Activated T-helper 1 cell treated with anti-CD3 and anti-CD28 coated beads, Interleukin-12 subunit alpha, Interleukin-12 subunit beta, Interleukin-2, Interleukin-4 antibody, amounts not matched to agents 30 ng/mL and 10 ng/mL and 1 ng/mL, durations not matched to agents 14 hours and 24 hours and 36 hours (primary cell): ENCODE measurements at regions not wholly inside any gene's neighbourhood (a gene's known extent, or its start where the extent isn't known, plus 50 kb on each side); places are given as distances from the start of the nearest gene placed in this dataset.

Experiments used
- DNase-seq: peaks from one replicate; pipeline ENCODE4 v3.0.0; 2021; ENCODE audit warnings: low spot score
- H3K27ac Mint-ChIP-seq: one replicate; pipeline ENCODE4 v1.8.0; 2021; ENCODE audit warnings: mild to moderate bottlenecking, mixed read lengths
- H3K27me3 Mint-ChIP-seq: one replicate; pipeline ENCODE4 v1.8.0; 2022; ENCODE audit warnings: mild to moderate bottlenecking, moderate library complexity, mixed read lengths; ENCODE audit not compliant: insufficient read depth
- H3K36me3 Mint-ChIP-seq: one replicate; pipeline ENCODE4 v1.8.0; 2021; ENCODE audit warnings: low read depth, mixed read lengths
- H3K4me1 Mint-ChIP-seq: one replicate; pipeline ENCODE4 v1.8.0; 2021; ENCODE audit warnings: low read depth, mixed read lengths
- H3K4me3 Mint-ChIP-seq: one replicate; pipeline ENCODE4 v1.8.0; 2021; ENCODE audit warnings: mild to moderate bottlenecking, moderate library complexity, mixed read lengths
- H3K9me3 Mint-ChIP-seq: one replicate; pipeline ENCODE4 v1.8.0; 2021; ENCODE audit warnings: mixed read lengths
- intact Hi-C: fragments of 100-400 bp; cut with micrococcal nuclease; formaldehyde crosslinking; loops from one replicate; pipeline ENCODE4 v1.15.1; 2024

GRCh38 chr2:117644403-117644802 is 170.1 kb upstream of the DDX18 start:
- Mint-ChIP-seq H3K4me1 (no peaks in the 10 kb centered on the region), H3K27ac (no peak overlapping the region), H3K9me3 (no peaks in the 10 kb centered on the region), H3K27me3 (no peaks in the 10 kb centered on the region), H3K36me3 (no peaks in the 10 kb centered on the region), H3K4me3 (no peak overlapping the region)
- intact Hi-C loops, result no loop called here
- DNase-seq, result no peak

DNA sequence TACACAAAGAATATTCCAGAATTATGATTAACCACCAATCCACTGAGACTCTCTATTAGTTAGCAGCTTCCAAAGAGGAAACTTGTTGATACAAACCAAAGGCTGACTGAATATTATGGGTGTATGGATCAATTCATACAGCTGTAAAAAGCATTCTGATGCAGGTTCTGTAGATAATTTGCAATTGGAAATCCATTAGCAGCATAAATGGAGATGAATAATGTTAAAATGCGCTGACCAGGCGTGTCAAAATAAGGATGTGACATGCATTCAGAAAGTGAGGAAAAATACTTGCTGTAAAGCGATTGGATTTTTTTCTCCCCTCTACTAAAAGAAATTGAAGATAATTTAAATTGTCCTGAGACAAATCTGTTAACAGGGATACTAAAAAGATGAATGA is 169.0 kb upstream of the DDX18 start:
- H3K27me3 Mint-ChIP-seq, result no peaks in the 10 kb centered on the region
- no peaks in the 10 kb centered on the region for H3K9me3 Mint-ChIP-seq
- H3K4me1 Mint-ChIP-seq, result no peaks in the 10 kb centered on the region
- no peak overlapping the region for H3K4me3 Mint-ChIP-seq
- no peak for DNase-seq
- no peak overlapping the region for H3K27ac Mint-ChIP-seq
- H3K36me3 Mint-ChIP-seq, result no peaks in the 10 kb centered on the region
- intact Hi-C loops, result no loop called here

DNA sequence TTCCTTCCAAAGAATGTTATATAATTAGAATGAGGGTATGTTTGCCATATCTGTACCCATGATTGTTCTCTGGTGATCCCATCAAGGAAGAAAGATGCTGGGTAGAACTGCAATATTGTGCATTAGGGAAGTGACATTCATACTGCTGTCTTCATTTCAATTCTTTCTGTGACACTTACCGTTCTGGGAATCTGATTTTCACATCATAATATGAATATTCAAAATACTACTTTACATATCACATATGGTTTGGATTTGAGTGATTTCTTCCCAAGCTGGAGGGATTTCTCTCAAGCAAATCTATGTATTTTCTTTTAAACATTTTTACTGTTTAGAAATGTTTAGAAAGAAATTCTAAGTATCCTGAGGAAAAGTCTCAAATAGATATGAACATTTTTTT is 168.4 kb upstream of the DDX18 start:
- Mint-ChIP-seq H3K27ac (no peak overlapping the region), H3K36me3 (no peaks in the 10 kb centered on the region), H3K4me3 (no peak overlapping the region), H3K27me3 (no peaks in the 10 kb centered on the region), H3K9me3 (no peaks in the 10 kb centered on the region), H3K4me1 (no peaks in the 10 kb centered on the region)
- DNase-seq, result no peak
- intact Hi-C loops, result no loop called here

DNA sequence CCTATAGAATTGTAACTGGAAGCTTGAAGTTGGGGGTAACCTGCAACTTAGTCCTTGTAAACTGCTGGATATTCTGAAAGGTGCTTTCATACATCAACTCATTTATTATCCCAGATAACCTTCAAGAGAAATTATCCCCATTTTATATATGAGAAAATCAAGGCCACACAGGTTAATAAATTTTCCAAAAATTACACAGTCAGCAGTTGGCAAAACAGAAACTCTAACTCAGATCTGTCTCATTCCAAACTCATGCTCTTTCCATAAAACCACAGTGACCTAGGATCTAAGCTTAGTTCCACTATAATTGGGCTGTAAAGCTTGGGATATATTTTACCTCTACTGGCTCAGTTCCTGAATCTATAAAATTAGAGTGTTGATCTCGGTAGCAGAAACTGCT is 167.6 kb upstream of the DDX18 start:
- Mint-ChIP-seq H3K27ac (no peak overlapping the region), H3K9me3 (no peaks in the 10 kb centered on the region), H3K4me1 (no peaks in the 10 kb centered on the region), H3K36me3 (no peaks in the 10 kb centered on the region), H3K27me3 (no peaks in the 10 kb centered on the region), H3K4me3 (no peak overlapping the region)
- intact Hi-C loops, result no loop called here
- DNase-seq, result no peak

DNA sequence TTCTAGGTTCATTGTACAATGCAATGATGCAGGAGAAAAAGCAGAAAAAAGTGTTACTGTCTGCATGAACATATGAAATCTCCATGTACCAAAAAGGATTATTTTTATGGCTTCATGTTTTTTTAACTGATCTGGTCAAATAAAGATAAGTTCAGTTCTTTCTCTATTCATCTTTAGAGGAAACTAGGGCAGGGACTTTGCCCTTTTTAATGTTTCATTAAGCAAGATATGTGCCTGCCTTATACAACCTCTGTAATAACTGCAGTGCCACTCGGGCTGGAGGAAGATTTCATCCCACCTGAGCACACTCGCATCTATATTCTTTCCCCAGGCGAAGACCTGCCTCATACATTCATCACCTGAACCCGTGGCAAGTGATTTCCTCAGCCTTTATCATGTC is 157.9 kb upstream of the DDX18 start:
- Mint-ChIP-seq H3K27me3 (no peaks in the 10 kb centered on the region), H3K27ac (no peak overlapping the region), H3K4me1 (no peaks in the 10 kb centered on the region), H3K4me3 (no peak overlapping the region), H3K9me3 (no peaks in the 10 kb centered on the region), H3K36me3 (no peaks in the 10 kb centered on the region)
- DNase-seq, result no peak
- intact Hi-C loops, result no loop called here

GRCh38 chr2:117661619-117662018 is 152.9 kb upstream of the DDX18 start:
- DNase-seq, result no peak
- no peaks in the 10 kb centered on the region for H3K9me3 Mint-ChIP-seq

DNA sequence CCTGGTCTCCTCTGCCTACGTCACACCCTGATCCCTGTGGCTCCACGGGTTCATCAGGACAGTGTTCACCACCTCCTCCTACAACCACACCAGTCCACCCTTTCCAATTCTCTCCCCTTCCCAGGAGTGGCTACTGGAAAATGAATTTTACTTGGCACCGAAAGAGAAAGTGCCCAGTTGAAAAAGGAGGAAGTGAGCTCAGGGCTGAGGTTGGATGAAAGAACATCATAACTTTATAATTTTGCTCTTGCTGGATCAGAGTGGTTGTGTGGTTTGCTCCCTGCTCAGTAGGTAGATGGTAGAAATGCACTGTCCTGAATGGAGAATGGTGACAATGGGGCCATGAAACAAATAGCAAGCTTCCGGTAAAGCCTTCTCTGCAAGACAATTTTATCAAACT is 140.3 kb upstream of the DDX18 start:
- Mint-ChIP-seq H3K36me3 (no peaks in the 10 kb centered on the region), H3K4me3 (no peak overlapping the region), H3K27me3 (peaks cover 4% of the 10 kb centered on the region), H3K9me3 (no peaks in the 10 kb centered on the region), H3K27ac (no peak overlapping the region), H3K4me1 (no peaks in the 10 kb centered on the region)
- DNase-seq, result no peak
- intact Hi-C loops, result no loop called here

More at GRCh38 chr2:117661619-117662018, 152.9 kb upstream of the DDX18 start:
- Mint-ChIP-seq H3K36me3 (no peaks in the 10 kb centered on the region), H3K27me3 (no peaks in the 10 kb centered on the region), H3K27ac (no peak overlapping the region), H3K4me1 (no peaks in the 10 kb centered on the region), H3K4me3 (no peak overlapping the region)
- intact Hi-C loops, result no loop called here

DNA sequence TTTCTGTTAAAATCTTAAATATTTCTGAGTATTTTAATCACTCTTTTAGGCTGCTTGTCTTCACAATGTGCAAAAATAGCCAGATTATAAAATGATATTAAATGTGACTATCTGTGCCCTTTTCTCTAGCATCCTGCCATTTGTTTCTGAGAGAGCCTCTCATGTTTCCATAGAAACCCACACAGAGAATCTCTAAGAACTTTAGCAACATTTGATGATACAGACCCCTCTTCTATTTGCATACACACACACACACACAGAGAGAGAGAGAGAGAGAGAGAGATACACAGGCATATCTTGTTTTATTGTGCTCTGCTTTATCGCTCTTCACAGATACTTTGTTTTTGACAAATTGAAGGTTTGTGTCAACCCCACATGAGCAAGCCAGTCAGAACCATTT is 134.5 kb upstream of the DDX18 start:
- no peak for DNase-seq
- H3K4me1 Mint-ChIP-seq, result no peaks in the 10 kb centered on the region
- intact Hi-C loops, result no loop called here
- no peak overlapping the region for H3K4me3 Mint-ChIP-seq
- no peaks in the 10 kb centered on the region for H3K9me3 Mint-ChIP-seq
- H3K27ac Mint-ChIP-seq, result no peak overlapping the region
- H3K36me3 Mint-ChIP-seq, result no peaks in the 10 kb centered on the region
- H3K27me3 Mint-ChIP-seq, result peaks cover 4% of the 10 kb centered on the region

DNA sequence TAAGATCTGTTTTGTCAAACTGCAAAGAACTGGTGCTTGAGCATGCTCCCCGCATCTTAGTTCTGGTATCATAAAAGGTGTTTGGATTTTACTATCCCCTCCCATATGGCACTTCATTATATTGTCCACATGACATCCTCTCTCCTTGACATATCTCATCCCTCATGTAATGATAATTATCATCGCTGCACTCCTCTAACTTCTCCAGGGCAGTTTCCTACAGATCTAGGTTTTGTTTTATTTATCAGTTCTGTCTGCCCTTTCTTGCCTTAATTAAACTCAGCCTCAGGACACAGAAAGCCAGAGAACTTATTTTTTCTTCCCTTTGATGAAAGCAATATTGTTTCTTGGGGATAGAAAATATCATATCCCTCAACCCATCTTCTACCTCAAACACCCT is 129.6 kb upstream of the DDX18 start:
- no peaks in the 10 kb centered on the region for H3K4me1 Mint-ChIP-seq
- H3K27ac Mint-ChIP-seq, result no peak overlapping the region
- intact Hi-C loops, result no loop called here
- no peaks in the 10 kb centered on the region for H3K27me3 Mint-ChIP-seq
- no peak overlapping the region for H3K4me3 Mint-ChIP-seq
- H3K9me3 Mint-ChIP-seq, result no peaks in the 10 kb centered on the region
- no peaks in the 10 kb centered on the region for H3K36me3 Mint-ChIP-seq
- no peak for DNase-seq

DNA sequence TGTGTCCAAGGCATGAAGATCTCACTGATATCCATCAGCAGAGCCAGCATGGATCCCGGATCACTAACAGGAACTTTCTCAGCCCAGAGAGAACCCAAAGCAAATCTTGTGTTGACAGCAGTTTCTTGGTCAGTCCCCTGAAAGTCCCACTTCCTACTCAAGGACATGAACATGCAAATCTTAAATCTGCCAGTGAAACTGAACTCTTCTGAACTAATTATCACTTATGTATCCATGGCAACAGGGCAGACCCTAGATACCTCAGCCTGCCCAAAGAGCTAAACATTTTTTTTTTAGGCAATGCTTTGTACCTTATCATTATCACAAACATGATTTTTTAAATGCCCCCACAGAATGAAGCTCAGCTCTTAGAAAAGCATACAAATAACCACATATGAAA is 127.8 kb upstream of the DDX18 start:
- Mint-ChIP-seq H3K4me3 (no peak overlapping the region), H3K27me3 (peaks cover 1% of the 10 kb centered on the region), H3K36me3 (no peaks in the 10 kb centered on the region), H3K9me3 (no peaks in the 10 kb centered on the region), H3K27ac (no peak overlapping the region), H3K4me1 (no peaks in the 10 kb centered on the region)
- intact Hi-C loops, result no loop called here
- DNase-seq, result no peak

- intact Hi-C loops, result no loop called here
- Mint-ChIP-seq H3K36me3 (no peaks in the 10 kb centered on the region), H3K4me1 (no peaks in the 10 kb centered on the region), H3K4me3 (no peak overlapping the region), H3K9me3 (no peaks in the 10 kb centered on the region), H3K27me3 (peaks cover 1% of the 10 kb centered on the region), H3K27ac (no peak overlapping the region)
- DNase-seq, result no peak
These were observed 122.9 kb upstream of the DDX18 start for GRCh38 chr2:117691595-117691994.

GRCh38 chr2:117692001-117692763 is 122.3 kb upstream of the DDX18 start:
- H3K4me1 Mint-ChIP-seq, result no peaks in the 10 kb centered on the region

DNA sequence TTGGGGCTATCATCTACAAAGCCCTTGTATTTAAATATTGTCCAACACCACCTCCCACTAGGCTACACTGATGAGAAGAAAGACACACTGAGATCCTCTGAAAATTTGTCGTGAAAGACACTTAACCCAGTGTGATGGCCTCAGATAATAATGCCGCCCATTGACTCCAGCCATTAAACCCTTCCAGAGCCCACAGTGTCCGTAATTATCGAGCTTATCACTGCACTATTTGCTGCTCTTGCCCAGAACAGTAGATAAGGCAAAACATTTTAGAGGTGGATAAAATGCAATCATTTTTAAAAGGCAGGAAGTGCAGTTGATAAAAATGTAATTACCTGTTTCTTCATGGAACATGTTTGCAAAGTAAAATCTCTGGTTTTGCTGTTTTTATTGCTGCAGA is 121.3 kb upstream of the DDX18 start:
- Mint-ChIP-seq H3K9me3 (no peaks in the 10 kb centered on the region), H3K27me3 (peaks cover 1% of the 10 kb centered on the region), H3K4me3 (no peak overlapping the region), H3K4me1 (no peaks in the 10 kb centered on the region), H3K36me3 (no peaks in the 10 kb centered on the region), H3K27ac (no peak overlapping the region)
- DNase-seq, result no peak
- intact Hi-C loops, result no loop called here

More at GRCh38 chr2:117692001-117692763, 122.3 kb upstream of the DDX18 start:
- Mint-ChIP-seq H3K27me3 (peaks cover 1% of the 10 kb centered on the region), H3K9me3 (no peaks in the 10 kb centered on the region), H3K4me3 (no peak overlapping the region), H3K27ac (no peak overlapping the region), H3K36me3 (no peaks in the 10 kb centered on the region)
- intact Hi-C loops, result no loop called here
- no peak for DNase-seq

GRCh38 chr2:117693651-117694050 is 120.8 kb upstream of the DDX18 start:
- Mint-ChIP-seq H3K27me3 (peaks cover 1% of the 10 kb centered on the region), H3K27ac (no peak overlapping the region), H3K36me3 (no peaks in the 10 kb centered on the region), H3K9me3 (no peaks in the 10 kb centered on the region), H3K4me3 (no peak overlapping the region), H3K4me1 (no peaks in the 10 kb centered on the region)
- intact Hi-C loops, result no loop called here
- no peak for DNase-seq
